ENCODE measurements at regions not wholly inside any gene's neighbourhood (a gene's known extent, or its start where the extent isn't known, plus 50 kb on each side); places are given as distances from the start of the nearest gene placed in this dataset.
"Not testable (repeated sequence)": the region's sequence is repeated elsewhere in the genome, so short reads cannot be mapped to it uniquely, and the experiment has no call there.

GRCh38 chr1:73839922-73840321, 358.1 kb downstream of the LRRIQ3 start:
- DNase-seq = peak; percentile 10

- no peak for DNase-seq
Measured at GRCh38 chr1:73832276-73833181, 365.4 kb downstream of the LRRIQ3 start.

- not testable (repeated sequence) for DNase-seq
Measured at GRCh38 chr1:73827283-73827682, 370.7 kb downstream of the LRRIQ3 start.

- DNase-seq = no peak
Measured at GRCh38 chr1:73824065-73824464, 373.9 kb downstream of the LRRIQ3 start.

- DNase-seq = no peak
Measured at GRCh38 chr1:73821520-73821919, 376.5 kb downstream of the LRRIQ3 start.

- DNase-seq = no peak
Measured at GRCh38 chr1:73820843-73821242, 377.1 kb downstream of the LRRIQ3 start.

GRCh38 chr1:73813716-73814115, 384.3 kb downstream of the LRRIQ3 start:
- DNase-seq = peak; percentile 50

- no peak for DNase-seq
Measured at GRCh38 chr1:73813236-73813635, 384.7 kb downstream of the LRRIQ3 start.

GRCh38 chr1:73811798-73812197, 386.2 kb downstream of the LRRIQ3 start:
- no peak for DNase-seq

- DNase-seq = no peak
Measured at GRCh38 chr1:73804935-73805334, 393.0 kb downstream of the LRRIQ3 start.

GRCh38 chr1:73803380-73803779, 394.6 kb downstream of the LRRIQ3 start:
- no peak for DNase-seq

- no peak for DNase-seq
Measured at GRCh38 chr1:73801912-73802429, 396.0 kb downstream of the LRRIQ3 start.

- DNase-seq = no peak
Measured at GRCh38 chr1:73800376-73800775, 397.6 kb downstream of the LRRIQ3 start.

GRCh38 chr1:73789965-73790364, 408.0 kb downstream of the LRRIQ3 start:
- DNase-seq = no peak

- no peak for DNase-seq
Measured at GRCh38 chr1:73784026-73784425, 413.9 kb downstream of the LRRIQ3 start.

- DNase-seq = no peak
Measured at GRCh38 chr1:73783352-73783751, 414.6 kb downstream of the LRRIQ3 start.

- no peak for DNase-seq
Measured at GRCh38 chr1:73782901-73783300, 415.1 kb downstream of the LRRIQ3 start.

- no peak for DNase-seq
Measured at GRCh38 chr1:73781251-73781650, 416.7 kb downstream of the LRRIQ3 start.

- DNase-seq = no peak
Measured at GRCh38 chr1:73778471-73778870, 419.5 kb downstream of the LRRIQ3 start.

GRCh38 chr1:73775896-73776295, 422.1 kb downstream of the LRRIQ3 start:
- DNase-seq = no peak

GRCh38 chr1:73772941-73773340, 425.0 kb downstream of the LRRIQ3 start:
- no peak for DNase-seq

GRCh38 chr1:73771396-73771795, 426.6 kb downstream of the LRRIQ3 start:
- DNase-seq = no peak

- no peak for DNase-seq
Measured at GRCh38 chr1:73770109-73770905, 427.7 kb downstream of the LRRIQ3 start.
